Central memory CD4-positive, alpha-beta T cell (primary cell): ENCODE measurements at regions not wholly inside any gene's neighbourhood (a gene's known extent, or its start where the extent isn't known, plus 50 kb on each side); places are given as distances from the start of the nearest gene placed in this dataset.
A peak's percentile ranks its signal among the peaks of the same experiment; 100 is the strongest.

ENCODE experiments used
- DNase-seq: peaks from one replicate; pipeline ENCODE4 v3.0.0; 2022

GRCh38 chr15:98025237-98025636 is 64.7 kb downstream of the ARRDC4 start:
- DNase-seq: no peak

GRCh38 chr15:98034731-98035130 is 74.2 kb downstream of the ARRDC4 start:
- DNase-seq: no peak

GRCh38 chr15:98035134-98035533 is 74.6 kb downstream of the ARRDC4 start:
- DNase-seq: no peak

GRCh38 chr15:98035577-98036010 is 75.1 kb downstream of the ARRDC4 start:
- DNase-seq: no peak

GRCh38 chr15:98039596-98039995 is 79.1 kb downstream of the ARRDC4 start:
- no peak for DNase-seq

- no peak for DNase-seq
These were observed 79.6 kb downstream of the ARRDC4 start for GRCh38 chr15:98040146-98040545.

GRCh38 chr15:98043160-98044014 is 82.9 kb downstream of the ARRDC4 start:
- no peak for DNase-seq

GRCh38 chr15:98051734-98052133 is 91.2 kb downstream of the ARRDC4 start:
- DNase-seq: no peak

- DNase-seq: no peak
These were observed 97.0 kb downstream of the ARRDC4 start for GRCh38 chr15:98057453-98057852.

- no peak for DNase-seq
These were observed 102.4 kb downstream of the ARRDC4 start for GRCh38 chr15:98062869-98063268.

- no peak for DNase-seq
These were observed 102.8 kb downstream of the ARRDC4 start for GRCh38 chr15:98063315-98063714.

- DNase-seq: no peak
These were observed 103.4 kb downstream of the ARRDC4 start for GRCh38 chr15:98063871-98064270.

GRCh38 chr15:98067339-98067738 is 106.8 kb downstream of the ARRDC4 start:
- DNase-seq: no peak

- DNase-seq: no peak
These were observed 108.8 kb downstream of the ARRDC4 start for GRCh38 chr15:98069256-98069655.

GRCh38 chr15:98070137-98070536 is 109.6 kb downstream of the ARRDC4 start:
- DNase-seq: no peak

- DNase-seq: no peak
These were observed 111.3 kb downstream of the ARRDC4 start for GRCh38 chr15:98071786-98072185.

GRCh38 chr15:98075441-98075840 is 114.9 kb downstream of the ARRDC4 start:
- no peak for DNase-seq

- DNase-seq: no peak
These were observed 115.7 kb downstream of the ARRDC4 start for GRCh38 chr15:98076021-98076816.

GRCh38 chr15:98077186-98077585 is 116.7 kb downstream of the ARRDC4 start:
- DNase-seq: no peak

GRCh38 chr15:98080791-98081190 is 120.3 kb downstream of the ARRDC4 start:
- DNase-seq: no peak

- DNase-seq: no peak
These were observed 122.9 kb downstream of the ARRDC4 start for GRCh38 chr15:98083203-98083910.

- peak; percentile 17 for DNase-seq
These were observed 124.6 kb downstream of the ARRDC4 start for GRCh38 chr15:98085003-98085639.
